PC-9 (cell line): ENCODE measurements at regions not wholly inside any gene's neighbourhood (a gene's known extent, or its start where the extent isn't known, plus 50 kb on each side); places are given as distances from the start of the nearest gene placed in this dataset.

Experiments
- BruUV-seq: library from RNA; stranded (reverse); fragments of 400-500 nt; replicated peaks from 2 replicates; lab custom pipeline; 2021; lab: Mats Ljungman, UMichigan
- CTCF ChIA-PET: fragments of 300-600 bp; sonication (Branson Sonifier 250); formaldehyde crosslinking; loops from one replicate; lab custom pipeline; 2022; ENCODE audit warnings: antibody characterized with exemption; lab: Charles Lee
- POLR2A ChIA-PET: fragments of 300-600 bp; sonication (Branson Sonifier 250); formaldehyde crosslinking; loops from one replicate; lab custom pipeline; 2022; ENCODE audit warnings: antibody characterized with exemption; ENCODE audit not compliant: unreplicated experiment; lab: Charles Lee
- DNase-seq, 2 experiments: peaks; one replicate each; pipeline versions ENCODE4 v3.0.0 to v3.0.0-alpha.2; 2015 to 2022; ENCODE audit warnings: mixed read lengths in 1 of 2
- H2AFZ ChIP-seq: fragments of 200-600 bp; sonication (generic); 2 replicates; pipeline ENCODE4 v1.8.1; 2017; ENCODE audit warnings: antibody characterized with exemption
- H3F3A ChIP-seq: fragments of 200-600 bp; sonication (generic); 2 replicates; pipeline ENCODE4 v1.8.1; 2017; ENCODE audit warnings: antibody characterized with exemption, mild to moderate bottlenecking, low read depth; ENCODE audit not compliant: insufficient read depth
- H3K27ac ChIP-seq: fragments of 200-600 bp; sonication (generic); 2 replicates; pipeline ENCODE4 v1.6.1; 2016; ENCODE audit warnings: mixed run types
- H3K27me3 ChIP-seq: fragments of 200-600 bp; sonication (generic); 2 replicates; pipeline ENCODE4 v1.6.1; 2016; ENCODE audit warnings: low read depth, mixed run types; ENCODE audit not compliant: insufficient read depth
- H3K36me3 ChIP-seq: fragments of 200-600 bp; sonication (generic); 2 replicates; pipeline ENCODE4 v1.6.1; 2016; ENCODE audit warnings: low read depth, mixed run types
- H3K4me1 ChIP-seq: fragments of 200-600 bp; sonication (generic); replicated peaks from 2 replicates; pipeline ENCODE4 v1.6.1; 2016; ENCODE audit warnings: mixed run types; ENCODE audit not compliant: insufficient read depth
- H3K4me2 ChIP-seq: fragments of 200-600 bp; sonication (generic); 2 replicates; pipeline ENCODE4 v1.6.1; 2017; ENCODE audit warnings: mixed run types
- H3K4me3 ChIP-seq: fragments of 200-600 bp; sonication (generic); 2 replicates; pipeline ENCODE4 v1.6.1; 2016; ENCODE audit warnings: mixed run types
- H3K79me2 ChIP-seq: fragments of 200-600 bp; sonication (generic); 2 replicates; pipeline ENCODE4 v1.6.1; 2017; ENCODE audit warnings: low read depth, mixed run types
- H3K9me2 ChIP-seq: fragments of 200-600 bp; sonication (generic); 2 replicates; pipeline ENCODE4 v1.8.1; 2017; ENCODE audit warnings: mild to moderate bottlenecking; ENCODE audit not compliant: insufficient read depth
- H3K9me3 ChIP-seq: fragments of 200-600 bp; sonication (generic); 2 replicates; pipeline ENCODE4 v1.8.1; 2016; ENCODE audit warnings: low read depth; ENCODE audit not compliant: insufficient read depth
- H4K20me1 ChIP-seq: fragments of 200-600 bp; sonication (generic); 2 replicates; pipeline ENCODE4 v1.8.1; 2017; ENCODE audit not compliant: insufficient read depth
- EZH2 ChIP-seq: fragments of 200-600 bp; sonication (generic); IDR thresholded peaks from 2 replicates; pipeline ENCODE4 v1.8.0; 2017; ENCODE audit warnings: antibody characterized with exemption, low read depth
- intact Hi-C: fragments of 100-400 bp; cut with micrococcal nuclease; formaldehyde crosslinking; loops from one replicate; pipeline ENCODE4 v1.10.0; 2022; ENCODE audit not compliant: unreplicated experiment
- TF ChIP-seq, protein P1 (sequence below): fragments of 200-600 bp; sonication (generic); conservative IDR thresholded peaks from 2 replicates; pipeline ENCODE4 v1.6.1; 2017; ENCODE audit warnings: mixed run types, antibody characterized with exemption, mild to moderate bottlenecking, moderate library complexity

- no peak for DNase-seq
- TF ChIP-seq, protein P1, sequence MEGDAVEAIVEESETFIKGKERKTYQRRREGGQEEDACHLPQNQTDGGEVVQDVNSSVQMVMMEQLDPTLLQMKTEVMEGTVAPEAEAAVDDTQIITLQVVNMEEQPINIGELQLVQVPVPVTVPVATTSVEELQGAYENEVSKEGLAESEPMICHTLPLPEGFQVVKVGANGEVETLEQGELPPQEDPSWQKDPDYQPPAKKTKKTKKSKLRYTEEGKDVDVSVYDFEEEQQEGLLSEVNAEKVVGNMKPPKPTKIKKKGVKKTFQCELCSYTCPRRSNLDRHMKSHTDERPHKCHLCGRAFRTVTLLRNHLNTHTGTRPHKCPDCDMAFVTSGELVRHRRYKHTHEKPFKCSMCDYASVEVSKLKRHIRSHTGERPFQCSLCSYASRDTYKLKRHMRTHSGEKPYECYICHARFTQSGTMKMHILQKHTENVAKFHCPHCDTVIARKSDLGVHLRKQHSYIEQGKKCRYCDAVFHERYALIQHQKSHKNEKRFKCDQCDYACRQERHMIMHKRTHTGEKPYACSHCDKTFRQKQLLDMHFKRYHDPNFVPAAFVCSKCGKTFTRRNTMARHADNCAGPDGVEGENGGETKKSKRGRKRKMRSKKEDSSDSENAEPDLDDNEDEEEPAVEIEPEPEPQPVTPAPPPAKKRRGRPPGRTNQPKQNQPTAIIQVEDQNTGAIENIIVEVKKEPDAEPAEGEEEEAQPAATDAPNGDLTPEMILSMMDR: no peak
- no peak for TF ChIP-seq EZH2
- Histone ChIP-seq H2AFZ (no peak overlapping the region), H3K9me3 (no peaks in the 10 kb centered on the region), H3K4me2 (no peak overlapping the region), H4K20me1 (no peaks in the 10 kb centered on the region), H3K4me1 (no peaks in the 10 kb centered on the region), H3K27ac (no peak overlapping the region), H3F3A (no peaks in the 10 kb centered on the region), H3K9me2 (no peaks in the 10 kb centered on the region; the same call in 1 of the 2 replicates), H3K79me2 (no peaks in the 10 kb centered on the region), H3K36me3 (no peaks in the 10 kb centered on the region), H3K27me3 (no peaks in the 10 kb centered on the region), H3K4me3 (no peak overlapping the region)
- intact Hi-C loops: no loop called here
- no TSS peak for BruUV-seq
- CTCF ChIA-PET: no interaction called here
- POLR2A ChIA-PET: no interaction called here
These were observed 205.0 kb upstream of the PGR start for GRCh38 chr11:101334581-101334980.

GRCh38 chr11:101331411-101331810 is 201.8 kb upstream of the PGR start:
- Histone ChIP-seq H3K4me1 (peaks cover 5% of the 10 kb centered on the region; the same call in 1 of the 2 replicates), H3K4me2 (no peak overlapping the region), H3K27me3 (no peaks in the 10 kb centered on the region), H3K4me3 (no peak overlapping the region), H3K9me3 (no peaks in the 10 kb centered on the region), H3F3A (no peaks in the 10 kb centered on the region), H3K36me3 (no peaks in the 10 kb centered on the region), H2AFZ (no peak overlapping the region), H3K79me2 (no peaks in the 10 kb centered on the region), H3K9me2 (no peaks in the 10 kb centered on the region; the same call in 1 of the 2 replicates), H3K27ac (no peak overlapping the region), H4K20me1 (no peaks in the 10 kb centered on the region)
- intact Hi-C loops: no loop called here
- POLR2A ChIA-PET: no interaction called here
- TF ChIP-seq EZH2: no peak
- TF ChIP-seq, protein P1: no peak
- CTCF ChIA-PET: no interaction called here
- no TSS peak for BruUV-seq
- DNase-seq: no peak

- ChIA-PET CTCF (no interaction called here), POLR2A (no interaction called here)
- no TSS peak for BruUV-seq
- Histone ChIP-seq H3K36me3 (no peaks in the 10 kb centered on the region), H3K9me2 (no peaks in the 10 kb centered on the region; the same call in 1 of the 2 replicates), H3K4me1 (peaks cover 5% of the 10 kb centered on the region; the same call in 1 of the 2 replicates), H3K4me3 (no peak overlapping the region), H2AFZ (no peak overlapping the region), H3K4me2 (no peak overlapping the region), H3F3A (no peaks in the 10 kb centered on the region), H3K9me3 (no peaks in the 10 kb centered on the region), H3K79me2 (no peaks in the 10 kb centered on the region), H3K27ac (no peak overlapping the region), H3K27me3 (no peaks in the 10 kb centered on the region), H4K20me1 (no peaks in the 10 kb centered on the region)
- no peak for TF ChIP-seq EZH2
- intact Hi-C loops: no loop called here
- no peak for DNase-seq
These were observed 198.3 kb upstream of the PGR start for GRCh38 chr11:101327908-101328307.

DNA sequence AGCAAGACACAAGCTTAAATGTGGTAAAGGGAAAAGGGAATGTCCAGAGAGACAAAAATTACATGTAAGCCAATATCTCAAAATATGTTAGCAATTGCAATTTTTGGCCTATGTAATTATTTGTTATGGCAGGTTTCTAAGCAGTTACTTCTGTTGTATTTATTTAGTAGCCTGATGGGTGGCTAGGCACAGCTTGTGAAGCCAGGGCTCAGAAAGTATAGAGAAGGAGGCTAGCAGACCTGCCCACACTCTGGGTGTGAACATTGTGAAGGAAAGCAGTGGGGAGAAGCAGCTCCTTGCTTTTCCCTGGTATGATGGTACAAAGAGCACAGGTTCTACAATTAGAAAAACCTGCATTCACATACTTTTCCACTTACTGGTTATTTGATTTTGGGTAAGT is 196.5 kb upstream of the PGR start:
- no peaks in the 10 kb centered on the region for H3K9me2 ChIP-seq

More for the DNA sequence above, 196.5 kb upstream of the PGR start:
- TF ChIP-seq, protein P1: no peak
- no peak for TF ChIP-seq EZH2
- BruUV-seq: no TSS peak
- Histone ChIP-seq H3K27me3 (no peaks in the 10 kb centered on the region), H3K4me3 (no peak overlapping the region), H3K4me1 (peaks cover 5% of the 10 kb centered on the region; the same call in 1 of the 2 replicates), H3K79me2 (no peaks in the 10 kb centered on the region), H3K36me3 (no peaks in the 10 kb centered on the region), H3K4me2 (no peak overlapping the region), H3F3A (no peaks in the 10 kb centered on the region), H3K27ac (no peak overlapping the region), H3K9me3 (no peaks in the 10 kb centered on the region), H2AFZ (no peak overlapping the region), H4K20me1 (no peaks in the 10 kb centered on the region)
- ChIA-PET CTCF (no interaction called here), POLR2A (interaction anchor here (0.5 kb wide), 1 partner anchor 241 kb away, joined by 8 read pairs; no protein-coding TSS in a partner anchor)
- DNase-seq: no peak
- intact Hi-C loops: no loop called here
